Ascending aorta (tissue), 2 donors: ENCODE measurements at regions not wholly inside any gene's neighbourhood (a gene's known extent, or its start where the extent isn't known, plus 50 kb on each side); places are given as distances from the start of the nearest gene placed in this dataset.

Experiments used
- DNase-seq, 2 donors: peaks; one replicate each; pipeline ENCODE4 v3.0.0-alpha.2; 2019; ENCODE audit warnings: low spot score in 2 of 2
- H3K27ac ChIP-seq, 2 donors: fragments of 200-600 bp; sonication (generic); one replicate each; pipeline ENCODE4 v1.5.1; 2016 to 2017; ENCODE audit warnings: mild to moderate bottlenecking in 1 of 2
- H3K27me3 ChIP-seq: fragments of 200-600 bp; sonication (generic); one replicate; pipeline ENCODE4 v1.5.1; 2017
- H3K36me3 ChIP-seq, 2 donors: fragments of 200-600 bp; sonication (generic); one replicate each; pipeline ENCODE4 v1.5.1; 2016
- H3K4me1 ChIP-seq, 2 donors: fragments of 200-600 bp; sonication (generic); one replicate each; pipeline ENCODE4 v1.5.1; 2016 to 2017; ENCODE audit warnings: mild to moderate bottlenecking in 1 of 2
- H3K4me3 ChIP-seq, 2 donors: fragments of 200-600 bp; sonication (generic); one replicate each; pipeline ENCODE4 v1.5.1; 2016 to 2017; ENCODE audit warnings: mild to moderate bottlenecking in 1 of 2
- H3K9me3 ChIP-seq, 2 donors: fragments of 200-600 bp; sonication (generic); one replicate each; pipeline ENCODE4 v1.5.1; 2016
- CTCF ChIP-seq, 3 experiments: fragments of 200-600 bp in 2 of 3; fragments of 450-650 bp in 1 of 3; sonication (generic) in 2 of 3; IDR thresholded peaks; one replicate each; pipeline ENCODE4 v1.5.1; 2016 to 2019; ENCODE audit warnings: antibody characterized with exemption in 3 of 3, mild to moderate bottlenecking in 1 of 3, moderate library complexity in 1 of 3
- intact Hi-C: fragments of 100-400 bp; cut with DNase I; formaldehyde crosslinking; loops from one replicate; pipeline ENCODE4 v1.15.1; 2023

- Histone ChIP-seq H3K27ac (no peak overlapping the region), H3K27me3 (no peaks in the 10 kb centered on the region), H3K4me3 (no peak overlapping the region), H3K36me3 (no peaks in the 10 kb centered on the region), H3K4me1 (peaks cover 0 to 12% of the 10 kb centered on the region in 2 donors), H3K9me3 (no peaks in the 10 kb centered on the region)
- DNase-seq, result no peak
- no peak for TF ChIP-seq CTCF (IDR thresholded peaks at IDR 0.05)
- intact Hi-C loops, result loop anchor here (10.0 kb wide), 1 partner anchor 254 kb away; no protein-coding TSS in a partner anchor
Observed at GRCh38 chr1:229158927-229159326, 112.0 kb upstream of the RAB4A start.

GRCh38 chr1:229159668-229160544 lies 111.0 kb upstream of the RAB4A start:
- no peaks in the 10 kb centered on the region for H3K27me3 ChIP-seq
- intact Hi-C loops, result loop anchor here (10.0 kb wide), 1 partner anchor 255 kb away; no protein-coding TSS in a partner anchor
- H3K4me1 ChIP-seq, result peaks cover 0 to 12% of the 10 kb centered on the region in 2 donors
- H3K36me3 ChIP-seq, result no peaks in the 10 kb centered on the region
- no peak for DNase-seq
- no peak overlapping the region for H3K27ac ChIP-seq
- TF ChIP-seq CTCF (IDR thresholded peaks at IDR 0.05), result no peak
- H3K9me3 ChIP-seq, result no peaks in the 10 kb centered on the region
- H3K4me3 ChIP-seq, result no peak overlapping the region

DNA sequence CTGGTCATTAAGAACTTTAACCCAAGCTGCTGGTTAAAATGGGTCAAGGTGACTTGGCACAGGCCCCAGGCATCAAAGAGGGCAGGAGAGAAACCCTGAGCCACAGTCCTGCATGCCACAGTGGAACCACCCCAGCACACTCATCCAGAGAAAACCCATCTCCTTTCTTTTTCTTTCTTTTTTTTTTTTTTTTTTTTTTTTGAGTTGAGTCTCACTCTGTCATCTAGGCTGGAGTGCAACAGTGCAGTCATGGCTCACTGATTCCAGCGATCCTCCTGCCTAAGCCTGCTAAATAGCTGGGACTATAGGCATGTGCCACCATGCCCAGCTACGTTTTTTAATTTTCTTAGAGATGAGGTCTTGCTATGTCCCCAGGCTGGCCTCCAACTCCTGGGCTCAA lies 109.2 kb upstream of the RAB4A start:
- TF ChIP-seq CTCF (IDR thresholded peaks at IDR 0.05), result no peak
- intact Hi-C loops, result no loop called here

DNA sequence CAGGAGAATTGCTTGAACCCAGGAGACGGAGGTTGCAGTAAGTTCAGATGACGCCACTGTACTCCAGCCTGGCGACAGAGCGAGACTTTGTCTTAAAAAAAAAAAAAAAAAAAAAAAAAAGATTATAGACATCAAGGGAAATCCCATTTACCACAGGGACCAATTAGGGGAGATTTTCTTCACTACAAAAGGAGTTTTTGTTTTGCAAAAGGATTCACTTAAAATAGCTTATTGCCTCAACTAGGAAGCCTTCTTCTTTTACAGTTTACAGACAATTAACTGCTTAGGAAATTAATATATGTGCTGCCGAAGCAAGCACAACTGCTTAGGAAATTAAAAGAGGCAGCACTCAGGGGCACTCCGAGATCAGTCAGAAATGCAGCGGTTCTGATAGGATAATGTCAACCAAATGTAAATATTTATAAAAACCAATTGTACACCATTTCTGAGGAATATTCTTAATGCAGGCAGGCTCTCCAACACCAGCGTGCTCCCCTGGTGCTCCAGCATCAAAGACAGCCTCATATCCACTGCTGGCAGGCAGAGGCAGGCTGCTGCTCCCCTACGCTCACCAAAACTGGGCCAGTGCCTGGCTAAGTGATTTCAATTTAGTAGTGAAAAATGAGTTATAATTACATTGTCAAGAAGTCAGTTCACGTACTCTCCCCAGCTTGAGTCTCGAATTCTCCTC lies 107.9 kb upstream of the RAB4A start:
- H3K36me3 ChIP-seq, result no peaks in the 10 kb centered on the region
- no peak for DNase-seq
- no peaks in the 10 kb centered on the region for H3K9me3 ChIP-seq
- H3K4me1 ChIP-seq, result no peaks in the 10 kb centered on the region
- no peak overlapping the region for H3K27ac ChIP-seq
- intact Hi-C loops, result no loop called here
- TF ChIP-seq CTCF (IDR thresholded peaks at IDR 0.05), result no peak
- H3K27me3 ChIP-seq, result no peaks in the 10 kb centered on the region
- no peak overlapping the region for H3K4me3 ChIP-seq

More for the DNA sequence above, 109.2 kb upstream of the RAB4A start:
- H3K4me1 ChIP-seq, result peaks cover 0 to 4% of the 10 kb centered on the region in 2 donors
- no peaks in the 10 kb centered on the region for H3K9me3 ChIP-seq
- DNase-seq, result no peak
- no peak overlapping the region for H3K27ac ChIP-seq
- H3K36me3 ChIP-seq, result no peaks in the 10 kb centered on the region
- no peaks in the 10 kb centered on the region for H3K27me3 ChIP-seq
- H3K4me3 ChIP-seq, result no peak overlapping the region

DNA sequence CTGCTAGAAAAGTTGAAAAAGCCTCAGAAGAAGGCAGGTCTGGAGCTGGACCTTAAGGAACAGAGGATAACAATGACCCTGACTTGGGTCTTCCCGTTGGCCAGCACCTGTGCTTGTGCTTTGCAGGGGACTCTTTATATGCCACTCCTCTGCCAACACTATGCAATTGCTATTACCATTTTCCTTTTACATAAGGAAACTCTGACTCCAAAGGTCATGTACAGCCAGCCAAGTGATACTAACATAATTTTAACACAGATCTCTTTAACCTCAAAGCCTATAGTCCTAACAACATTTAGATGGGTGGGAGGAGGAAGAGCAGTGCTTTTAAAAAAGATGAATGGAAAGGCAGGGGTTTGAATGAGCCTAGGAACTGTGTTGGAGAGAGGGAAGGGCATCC lies 106.6 kb upstream of the RAB4A start:
- H3K4me3 ChIP-seq, result no peak overlapping the region
- no peaks in the 10 kb centered on the region for H3K4me1 ChIP-seq
- no peaks in the 10 kb centered on the region for H3K27me3 ChIP-seq
- no peak for DNase-seq
- H3K27ac ChIP-seq, result no peak overlapping the region
- no peaks in the 10 kb centered on the region for H3K9me3 ChIP-seq
- no peak for TF ChIP-seq CTCF (IDR thresholded peaks at IDR 0.05)
- intact Hi-C loops, result no loop called here
- no peaks in the 10 kb centered on the region for H3K36me3 ChIP-seq
